ENCODE measurements at regions not wholly inside any gene's neighbourhood (a gene's known extent, or its start where the extent isn't known, plus 50 kb on each side); places are given as distances from the start of the nearest gene placed in this dataset.

- Histone ChIP-seq H3K36me3 (ENCODE audit: control insufficient read depth in 2 of 2, insufficient read depth in 1 of 2, low read length in 2 of 2) (no peaks in the 10 kb centered on the region), H3K4me1 (ENCODE audit: control insufficient read depth, insufficient read depth, low read length) (no peaks in the 10 kb centered on the region), H3K27ac (ENCODE audit: extremely low read depth, low read depth, low read length) (no peak overlapping the region), H3K4me3 (ENCODE audit: low read depth, low read length) (no peak overlapping the region), H3K9me3 (ENCODE audit: control insufficient read depth, insufficient read depth, low read depth, low read length) (no peaks in the 10 kb centered on the region)
- ChIA-PET POLR2A (no interaction called here), CTCF (interaction anchor here (0.6 kb wide), 1 partner anchor 124 kb away, joined by 3 read pairs; no protein-coding TSS in a partner anchor)
- no peak for TF ChIP-seq ZNF571 (tag by site-specific recombination; IDR thresholded peaks at IDR 0.05)
- TF ChIP-seq, protein P1, sequence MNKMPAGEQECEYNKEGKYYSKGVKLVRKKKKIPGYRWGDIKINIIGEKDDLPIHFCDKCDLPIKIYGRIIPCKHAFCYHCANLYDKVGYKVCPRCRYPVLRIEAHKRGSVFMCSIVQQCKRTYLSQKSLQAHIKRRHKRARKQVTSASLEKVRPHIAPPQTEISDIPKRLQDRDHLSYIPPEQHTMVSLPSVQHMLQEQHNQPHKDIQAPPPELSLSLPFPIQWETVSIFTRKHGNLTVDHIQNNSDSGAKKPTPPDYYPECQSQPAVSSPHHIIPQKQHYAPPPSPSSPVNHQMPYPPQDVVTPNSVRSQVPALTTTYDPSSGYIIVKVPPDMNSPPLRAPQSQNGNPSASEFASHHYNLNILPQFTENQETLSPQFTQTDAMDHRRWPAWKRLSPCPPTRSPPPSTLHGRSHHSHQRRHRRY (tag by site-specific recombination; IDR thresholded peaks at IDR 0.05) = no peak
- no peak for TF ChIP-seq ZBTB20 (tag by site-specific recombination; IDR thresholded peaks at IDR 0.05)
Measured at GRCh38 chr7:93036149-93036640, 81.6 kb downstream of the SAMD9 start.

DNA sequence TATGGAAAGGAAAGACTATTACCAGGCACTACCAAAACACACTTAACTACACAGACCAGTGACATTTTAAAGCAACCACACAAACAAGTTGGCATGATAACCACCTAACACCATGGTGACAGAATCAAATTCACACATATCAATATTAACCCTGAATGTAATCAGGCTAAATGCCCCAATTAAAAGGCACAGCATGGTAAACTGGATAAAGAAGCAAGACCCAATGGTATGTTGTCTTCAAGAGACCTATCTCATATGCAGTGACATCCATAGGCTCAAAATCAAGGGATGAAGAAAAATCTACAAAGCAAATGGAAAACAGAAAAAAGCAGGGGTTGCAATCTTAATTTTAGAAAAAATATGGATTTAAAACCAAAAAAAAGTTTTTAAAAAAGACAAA, 86.0 kb downstream of the SAMD9 start:
- no peak overlapping the region for H3K27ac ChIP-seq (ENCODE audit: extremely low read depth, low read depth, low read length)
- H3K36me3 ChIP-seq (ENCODE audit: control insufficient read depth in 2 of 2, insufficient read depth in 1 of 2, low read length in 2 of 2) = no peaks in the 10 kb centered on the region
- ChIA-PET POLR2A (no interaction called here), CTCF (no interaction called here)
- H3K4me3 ChIP-seq (ENCODE audit: low read depth, low read length) = no peak overlapping the region
- no peaks in the 10 kb centered on the region for H3K4me1 ChIP-seq (ENCODE audit: control insufficient read depth, insufficient read depth, low read length)
- TF ChIP-seq ZNF391 (tag by site-specific recombination; IDR thresholded peaks at IDR 0.05; ENCODE audit: borderline replicate concordance, low read depth) (no peak), ZNF624 (tag by site-specific recombination; IDR thresholded peaks at IDR 0.05) (no peak), ZNF626 (tag by site-specific recombination; IDR thresholded peaks at IDR 0.05) (no peak), ZNF843 (tag by site-specific recombination; IDR thresholded peaks at IDR 0.05) (no peak), SETDB1 (IDR thresholded peaks at IDR 0.05; ENCODE audit: insufficient read length, low read length) (peak; percentile 88), ZEB2 (tag by site-specific recombination; IDR thresholded peaks at IDR 0.05) (no peak), ZNF529 (tag by site-specific recombination; IDR thresholded peaks at IDR 0.05; ENCODE audit: insufficient replicate concordance) (peak; percentile 90), WT1 (tag by site-specific recombination; IDR thresholded peaks at IDR 0.05) (no peak)
- H3K9me3 ChIP-seq (ENCODE audit: control insufficient read depth, insufficient read depth, low read depth, low read length) = no peaks in the 10 kb centered on the region

DNA sequence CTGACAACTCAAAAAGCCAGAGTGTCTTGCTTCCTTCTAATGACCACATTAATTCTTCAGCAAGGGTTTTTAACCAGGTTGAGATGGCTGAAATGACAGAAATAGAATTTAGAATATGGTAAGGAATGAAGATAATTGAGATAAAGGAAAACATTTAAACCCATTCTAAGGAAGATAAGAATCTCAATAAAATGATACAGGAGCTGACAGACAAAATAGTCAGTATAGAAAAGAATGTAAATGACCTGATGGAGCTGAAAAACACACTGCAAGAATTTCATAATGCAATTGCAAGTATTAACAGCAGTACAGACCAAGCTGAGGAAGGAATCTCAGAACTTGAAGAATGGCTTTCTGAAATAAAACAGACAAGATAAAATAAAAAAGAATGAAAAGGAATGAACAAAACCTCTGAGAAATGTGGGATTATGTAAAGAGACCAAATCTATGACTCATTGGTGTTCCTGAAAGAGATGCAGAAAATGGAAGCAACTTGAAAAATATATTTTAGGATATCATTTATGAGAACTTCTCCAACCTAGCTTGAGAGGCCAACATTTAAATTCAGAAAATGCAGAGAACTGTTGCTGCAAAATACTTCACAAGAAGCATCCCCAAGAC, 87.1 kb downstream of the SAMD9 start:
- Histone ChIP-seq H3K9me3 (ENCODE audit: control insufficient read depth, insufficient read depth, low read depth, low read length) (no peaks in the 10 kb centered on the region), H3K4me1 (ENCODE audit: control insufficient read depth, insufficient read depth, low read length) (no peaks in the 10 kb centered on the region), H3K4me3 (ENCODE audit: low read depth, low read length) (no peak overlapping the region), H3K36me3 (ENCODE audit: control insufficient read depth in 2 of 2, insufficient read depth in 1 of 2, low read length in 2 of 2) (no peaks in the 10 kb centered on the region), H3K27ac (ENCODE audit: extremely low read depth, low read depth, low read length) (no peak overlapping the region)
- CTCF ChIA-PET = no interaction called here
- POLR2A ChIA-PET = no interaction called here
- TF ChIP-seq OSR2 (tag by site-specific recombination; IDR thresholded peaks at IDR 0.05) = no peak
- no peak for TF ChIP-seq GLI2 (tag by site-specific recombination; IDR thresholded peaks at IDR 0.05; ENCODE audit: borderline replicate concordance, low read depth)
- no peak for TF ChIP-seq ZBTB17 (tag by site-specific recombination; IDR thresholded peaks at IDR 0.05)
- no peak for TF ChIP-seq IKZF3 (tag by site-specific recombination; IDR thresholded peaks at IDR 0.05)
- no peak for TF ChIP-seq GFI1B (tag by site-specific recombination; IDR thresholded peaks at IDR 0.05)
- TF ChIP-seq ZNF600 (tag by site-specific recombination; IDR thresholded peaks at IDR 0.05) = no peak
- TF ChIP-seq ZNF350 (tag by site-specific recombination; IDR thresholded peaks at IDR 0.05) = no peak
- TF ChIP-seq SCRT1 (tag by site-specific recombination; IDR thresholded peaks at IDR 0.05; ENCODE audit: borderline replicate concordance) = no peak
- no peak for TF ChIP-seq BCL11B (tag by site-specific recombination; IDR thresholded peaks at IDR 0.05; ENCODE audit: low read depth)
- no peak for TF ChIP-seq ZSCAN23 (tag by site-specific recombination; IDR thresholded peaks at IDR 0.05)
- TF ChIP-seq ZNF148 (tag by site-specific recombination; IDR thresholded peaks at IDR 0.05; ENCODE audit: borderline replicate concordance) = no peak
- TF ChIP-seq ZNF561 (tag by site-specific recombination; IDR thresholded peaks at IDR 0.05; ENCODE audit: borderline replicate concordance) = no peak
- no peak for TF ChIP-seq ZNF777 (tag by site-specific recombination; IDR thresholded peaks at IDR 0.05; ENCODE audit: borderline replicate concordance)
- no peak for TF ChIP-seq TRIM28 (IDR thresholded peaks at IDR 0.05; ENCODE audit: borderline replicate concordance, low read length)
- no peak for TF ChIP-seq PRDM1 (tag by site-specific recombination; IDR thresholded peaks at IDR 0.05)
- TF ChIP-seq ZSCAN5A (tag by site-specific recombination; IDR thresholded peaks at IDR 0.05) = no peak
- TF ChIP-seq HOXD13 (CRISPR knock-in tag; IDR thresholded peaks at IDR 0.05; ENCODE audit: borderline replicate concordance) = no peak
